Loucy (cell line): ENCODE measurements at regions not wholly inside any gene's neighbourhood (a gene's known extent, or its start where the extent isn't known, plus 50 kb on each side); places are given as distances from the start of the nearest gene placed in this dataset.

Experiments used
- CTCF ChIP-seq: fragments of 200-600 bp; sonication (generic); conservative IDR thresholded peaks from 2 replicates; pipeline ENCODE4 v1.5.1; 2014; ENCODE audit warnings: mild to moderate bottlenecking, antibody characterized with exemption, low read length
- EZH2phosphoT487 ChIP-seq: fragments of 200-600 bp; IDR thresholded peaks from 2 replicates; pipeline ENCODE4 v1.6.1; 2018; ENCODE audit warnings: antibody characterized with exemption, mild to moderate bottlenecking, moderate library complexity, borderline replicate concordance

- TF ChIP-seq CTCF (no peak), EZH2phosphoT487 (no peak)
Observed at GRCh38 chr4:123840197-123840596, 443.6 kb downstream of the SPRY1 start.
